ENCODE measurements at regions not wholly inside any gene's neighbourhood (a gene's known extent, or its start where the extent isn't known, plus 50 kb on each side); places are given as distances from the start of the nearest gene placed in this dataset.
A peak's percentile ranks its signal among the peaks of the same experiment; 100 is the strongest.

- no peak for DNase-seq (ENCODE audit: low read depth in 2 of 2)
These were observed 540.2 kb upstream of the ZNF462 start for GRCh38 chr9:106322706-106323245.

GRCh38 chr9:106324053-106324585 is 538.8 kb upstream of the ZNF462 start:
- no peak for DNase-seq (ENCODE audit: low read depth in 2 of 2)

GRCh38 chr9:106324591-106325280 is 538.2 kb upstream of the ZNF462 start:
- no peak for DNase-seq (ENCODE audit: low read depth in 2 of 2)

DNA sequence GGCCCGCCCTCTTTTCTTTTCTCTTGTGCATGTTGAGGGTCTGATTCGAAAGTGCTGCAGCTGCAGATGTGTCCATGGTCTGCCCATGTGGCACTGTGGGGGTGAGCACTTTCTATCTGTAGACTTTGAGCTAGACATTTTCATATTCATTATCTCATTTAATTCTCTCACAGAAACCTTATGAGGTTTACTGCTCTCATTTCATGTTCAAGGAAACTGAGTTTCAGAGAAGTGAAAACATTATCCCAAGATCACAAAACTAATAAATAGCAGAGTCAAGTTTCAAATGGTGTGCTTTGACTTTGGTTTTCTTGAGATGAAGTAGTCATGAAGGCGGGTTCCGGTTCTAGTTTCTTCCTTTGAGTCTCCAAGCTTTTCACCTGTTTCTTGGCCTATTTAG is 536.5 kb upstream of the ZNF462 start:
- no peak for DNase-seq (ENCODE audit: low read depth in 2 of 2)

- no peak for DNase-seq (ENCODE audit: low read depth in 2 of 2)
These were observed 529.5 kb upstream of the ZNF462 start for GRCh38 chr9:106333481-106333880.

- DNase-seq (ENCODE audit: low read depth in 2 of 2): no peak
These were observed 528.9 kb upstream of the ZNF462 start for GRCh38 chr9:106334081-106334480.

DNA sequence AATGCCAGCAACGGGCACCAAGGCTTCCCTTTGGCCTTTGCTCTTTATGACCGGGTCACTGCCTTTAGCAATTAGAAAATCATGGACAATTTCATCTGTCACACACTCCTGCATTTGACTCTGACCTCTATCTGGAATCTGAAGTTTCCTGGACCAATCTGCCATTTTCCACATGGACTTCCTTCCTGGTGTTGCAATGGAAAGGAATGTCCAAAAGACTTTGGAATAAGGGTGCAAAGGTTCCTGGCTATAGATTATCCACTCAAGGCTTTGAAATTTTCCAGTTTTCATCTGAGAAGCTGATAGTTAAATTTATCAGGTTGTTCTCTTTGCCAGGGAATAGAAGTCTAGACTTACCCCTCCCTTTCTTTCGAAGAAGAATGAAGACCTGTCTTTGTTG is 523.1 kb upstream of the ZNF462 start:
- no peak for DNase-seq (ENCODE audit: low read depth in 2 of 2)

DNA sequence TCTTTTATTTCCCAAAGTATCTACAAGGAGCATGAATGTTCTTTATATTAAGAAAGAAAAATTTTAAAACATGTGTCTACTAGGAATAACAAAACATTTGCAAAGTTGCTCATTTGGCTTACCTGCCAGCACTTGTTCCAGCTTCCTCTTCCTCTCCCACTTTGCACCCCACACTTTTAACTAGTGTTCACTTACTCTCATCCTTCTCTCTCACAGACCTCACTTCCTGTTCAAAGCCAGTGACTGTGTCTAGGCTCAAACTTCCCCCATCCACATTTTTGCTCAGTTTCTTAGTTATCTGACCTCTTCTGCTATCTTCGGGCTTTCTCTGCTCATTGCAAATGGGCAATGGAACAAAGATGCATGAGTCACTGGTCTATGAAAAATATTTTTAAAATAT is 512.2 kb upstream of the ZNF462 start:
- no peak for DNase-seq (ENCODE audit: low read depth in 2 of 2)

DNA sequence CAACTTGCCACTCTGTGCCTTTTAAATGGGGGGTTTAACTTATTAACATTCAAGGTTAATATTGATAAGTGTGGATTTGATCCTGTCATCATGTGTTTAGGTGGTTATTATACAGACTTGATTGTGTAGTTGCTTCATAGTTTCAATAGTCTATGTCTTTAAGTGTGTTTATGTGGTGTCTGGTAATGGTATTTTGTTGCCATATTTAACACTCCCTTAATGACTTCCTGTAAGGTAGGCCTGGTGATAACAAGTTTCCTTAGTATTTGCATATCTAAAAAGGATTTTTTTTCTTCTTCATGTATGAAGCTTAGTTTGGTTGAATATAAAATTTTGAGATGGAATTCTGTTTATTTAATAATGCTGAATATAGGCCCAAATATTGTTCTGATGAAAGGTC is 506.0 kb upstream of the ZNF462 start:
- DNase-seq (ENCODE audit: low read depth in 2 of 2): no peak

GRCh38 chr9:106358331-106358730 is 504.6 kb upstream of the ZNF462 start:
- no peak for DNase-seq (ENCODE audit: low read depth in 2 of 2)

GRCh38 chr9:106376689-106377088 is 486.3 kb upstream of the ZNF462 start:
- no peak for DNase-seq (ENCODE audit: low read depth in 2 of 2)

DNA sequence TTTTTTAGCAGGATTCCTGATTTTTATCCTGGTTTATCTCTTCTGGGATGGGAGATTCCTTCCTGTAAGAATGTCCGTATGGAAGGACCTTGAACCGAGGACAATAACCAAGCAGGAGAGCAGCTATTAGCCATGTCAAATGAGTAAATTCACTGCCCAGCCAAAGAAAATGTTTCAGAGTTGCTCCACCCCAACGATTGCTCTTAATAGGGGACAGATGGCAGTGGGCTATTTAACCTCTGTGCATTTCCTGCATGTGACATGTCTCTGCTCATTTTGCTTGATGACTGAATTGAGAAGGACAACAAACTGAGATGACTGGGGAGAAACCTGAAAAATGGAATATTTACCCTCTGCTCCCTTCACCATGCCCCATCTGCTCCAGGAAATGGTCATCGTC is 479.9 kb upstream of the ZNF462 start:
- no peak for DNase-seq (ENCODE audit: low read depth in 2 of 2)

- DNase-seq (ENCODE audit: low read depth in 2 of 2): no peak
These were observed 475.0 kb upstream of the ZNF462 start for GRCh38 chr9:106387965-106388364.

DNA sequence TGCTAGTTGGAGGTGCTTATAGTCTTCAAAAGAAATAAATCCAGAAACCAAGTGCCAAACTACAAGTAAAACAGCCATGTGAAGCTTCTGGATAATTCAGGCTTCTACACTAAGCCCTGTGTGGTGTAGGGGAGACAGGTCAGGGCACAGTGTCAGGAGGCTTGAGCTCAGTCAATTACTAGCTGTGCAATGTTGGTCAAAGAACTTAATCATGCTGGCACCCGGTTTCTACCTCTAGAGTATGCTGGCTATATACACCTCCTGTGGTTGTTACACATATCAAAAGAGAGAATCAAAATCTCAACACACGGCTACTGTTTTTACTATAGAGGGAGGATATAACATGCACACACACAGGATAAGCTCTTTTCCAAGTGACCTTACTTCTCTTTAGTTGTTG is 469.7 kb upstream of the ZNF462 start:
- no peak for DNase-seq (ENCODE audit: low read depth in 2 of 2)

DNA sequence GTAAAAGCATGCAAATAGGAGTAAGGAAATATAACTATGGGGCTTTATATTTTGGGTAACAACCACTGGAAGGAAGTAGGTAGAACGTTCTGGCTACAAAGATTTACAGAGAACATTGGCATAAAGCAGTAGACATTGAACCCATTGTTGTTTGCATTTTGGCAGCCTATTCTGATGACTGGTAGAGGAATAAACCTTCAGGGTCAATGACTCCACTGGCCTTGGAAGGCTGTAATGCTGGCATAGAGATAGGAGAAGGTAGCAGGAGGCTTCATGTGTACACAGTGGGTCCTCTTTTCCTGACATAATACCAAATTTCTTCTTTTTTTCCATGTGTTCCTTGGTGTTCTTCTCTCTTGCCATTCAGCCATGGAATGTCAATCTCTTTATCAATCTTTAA is 462.8 kb upstream of the ZNF462 start:
- no peak for DNase-seq (ENCODE audit: low read depth in 2 of 2)

GRCh38 chr9:106400950-106401349 is 462.0 kb upstream of the ZNF462 start:
- DNase-seq (ENCODE audit: low read depth in 2 of 2): no peak

GRCh38 chr9:106403081-106403480 is 459.9 kb upstream of the ZNF462 start:
- no peak for DNase-seq (ENCODE audit: low read depth in 2 of 2)

- DNase-seq (ENCODE audit: low read depth in 2 of 2): no peak
These were observed 458.8 kb upstream of the ZNF462 start for GRCh38 chr9:106404137-106404536.

DNA sequence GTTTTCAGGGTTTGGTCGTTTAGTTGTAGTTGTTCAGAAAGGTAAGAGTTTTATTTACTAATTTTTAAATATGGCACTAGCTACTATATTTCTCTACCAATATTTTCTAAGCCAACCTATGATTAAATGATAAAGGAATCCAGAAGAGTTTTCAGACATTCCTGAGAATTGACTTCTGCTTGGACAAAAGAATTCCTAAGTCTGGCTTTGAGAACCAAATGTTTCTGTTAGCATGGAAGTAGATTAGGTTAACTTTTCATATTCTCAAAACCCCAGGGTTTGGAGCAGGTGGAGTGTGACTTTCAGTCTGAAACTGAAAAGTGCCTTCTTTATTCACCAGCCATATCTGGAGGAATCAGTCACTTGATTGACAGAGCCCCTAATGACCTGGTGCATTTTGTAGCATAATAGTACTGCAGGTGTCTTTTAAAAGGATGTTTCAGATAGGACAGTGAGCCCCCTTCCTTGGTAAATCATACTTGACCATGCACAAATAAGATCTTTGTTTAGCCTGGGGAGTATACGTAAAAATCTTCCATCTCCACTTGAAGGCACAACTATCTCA is 457.0 kb upstream of the ZNF462 start:
- no peak for DNase-seq (ENCODE audit: low read depth in 2 of 2)

- no peak for DNase-seq (ENCODE audit: low read depth in 2 of 2)
These were observed 448.9 kb upstream of the ZNF462 start for GRCh38 chr9:106414042-106414441.

DNA sequence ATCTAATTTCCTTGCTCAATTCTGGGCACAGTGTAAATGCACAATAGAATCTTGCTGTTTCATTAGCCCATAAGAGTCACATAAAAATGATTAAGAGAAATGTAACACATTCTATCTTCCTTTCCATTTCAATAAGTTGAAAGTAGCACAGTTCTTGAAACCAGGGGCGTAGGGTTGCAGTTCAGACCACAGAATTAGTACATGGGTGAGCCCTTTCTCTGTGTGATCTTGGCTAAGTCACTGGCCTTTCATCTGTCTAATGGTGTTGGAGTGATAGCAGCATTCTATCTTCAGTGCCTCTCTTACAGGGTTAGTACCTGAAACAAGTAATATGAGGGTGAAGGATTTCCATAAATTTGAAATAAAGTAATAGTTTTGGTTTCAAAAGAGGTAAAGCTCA is 445.3 kb upstream of the ZNF462 start:
- no peak for DNase-seq (ENCODE audit: low read depth in 2 of 2)

- DNase-seq (ENCODE audit: low read depth in 2 of 2): no peak
These were observed 443.1 kb upstream of the ZNF462 start for GRCh38 chr9:106419829-106420228.

GRCh38 chr9:106420511-106420944 is 442.4 kb upstream of the ZNF462 start:
- peak in 1 of 2 donors; percentile 0 for DNase-seq (ENCODE audit: low read depth in 2 of 2)
